ENCODE measurements at regions not wholly inside any gene's neighbourhood (a gene's known extent, or its start where the extent isn't known, plus 50 kb on each side); places are given as distances from the start of the nearest gene placed in this dataset.

GRCh38 chr20:50314678-50315335, 124.2 kb downstream of the CEBPB start:
- no peak for DNase-seq

GRCh38 chr20:50315586-50316551, 125.2 kb downstream of the CEBPB start:
- no peak for DNase-seq

- no peak for DNase-seq
Measured at GRCh38 chr20:50317116-50317515, 126.5 kb downstream of the CEBPB start.

- peak; percentile 77 for DNase-seq
Measured at GRCh38 chr20:50317609-50318008, 127.0 kb downstream of the CEBPB start.

GRCh38 chr20:50318710-50319109, 128.1 kb downstream of the CEBPB start:
- DNase-seq = no peak

- no peak for DNase-seq
Measured at GRCh38 chr20:50320005-50320900, 129.6 kb downstream of the CEBPB start.

- DNase-seq = peak; percentile 70
Measured at GRCh38 chr20:50320901-50321796, 130.5 kb downstream of the CEBPB start.

GRCh38 chr20:50321797-50322480, 131.3 kb downstream of the CEBPB start:
- peak; percentile 14 for DNase-seq

GRCh38 chr20:50322703-50323131, 132.1 kb downstream of the CEBPB start:
- no peak for DNase-seq

- no peak for DNase-seq
Measured at GRCh38 chr20:50323209-50323608, 132.6 kb downstream of the CEBPB start.

- DNase-seq = no peak
Measured at GRCh38 chr20:50323777-50324775, 133.4 kb downstream of the CEBPB start.

GRCh38 chr20:50325215-50325614, 134.6 kb downstream of the CEBPB start:
- DNase-seq = no peak

GRCh38 chr20:50325651-50326050, 135.0 kb downstream of the CEBPB start:
- no peak for DNase-seq

- no peak for DNase-seq
Measured at GRCh38 chr20:50327666-50328065, 137.0 kb downstream of the CEBPB start.

GRCh38 chr20:50328222-50328979, 137.8 kb downstream of the CEBPB start:
- DNase-seq = no peak

GRCh38 chr20:50328996-50329898, 138.6 kb downstream of the CEBPB start:
- DNase-seq = no peak

GRCh38 chr20:50329981-50330503, 139.4 kb downstream of the CEBPB start:
- DNase-seq = no peak

Data from NCI-H510A treated with DMSO at 0.1 percent for 48 hours (cell line).